Neural crest cell (in vitro differentiated cells): ENCODE measurements at regions not wholly inside any gene's neighbourhood (a gene's known extent, or its start where the extent isn't known, plus 50 kb on each side); places are given as distances from the start of the nearest gene placed in this dataset.
"Not testable (repeated sequence)": the region's sequence is repeated elsewhere in the genome, so short reads cannot be mapped to it uniquely, and the experiment has no call there.

Experiments
- DNase-seq: peaks from one replicate; pipeline ENCODE4 v3.0.0; 2021; ENCODE audit warnings: low read depth, mixed read lengths, low spot score
- H3K27ac Mint-ChIP-seq: one replicate; pipeline ENCODE4 v1.8.0; 2021; ENCODE audit warnings: mild to moderate bottlenecking, mixed read lengths; ENCODE audit not compliant: unreplicated experiment
- H3K27me3 Mint-ChIP-seq: 2 replicates; pipeline ENCODE4 v1.8.0; 2021; ENCODE audit warnings: low read depth, mild to moderate bottlenecking, mixed read lengths
- H3K36me3 Mint-ChIP-seq: 2 replicates; pipeline ENCODE4 v1.8.0; 2021; ENCODE audit warnings: low read depth, mild to moderate bottlenecking, mixed read lengths
- H3K4me1 Mint-ChIP-seq: 2 replicates; pipeline ENCODE4 v1.8.0; 2021; ENCODE audit warnings: mixed read lengths
- H3K4me3 Mint-ChIP-seq: one replicate; pipeline ENCODE4 v1.8.0; 2021; ENCODE audit warnings: mild to moderate bottlenecking, mixed read lengths
- H3K9me3 Mint-ChIP-seq: 2 replicates; pipeline ENCODE4 v1.8.0; 2021; ENCODE audit warnings: mixed read lengths
- TF ChIP-seq, protein P1 (sequence below): fragments of 200-600 bp; sonication (generic); conservative IDR thresholded peaks from 2 replicates; pipeline ENCODE4 v1.5.0; 2021; ENCODE audit warnings: antibody characterized with exemption, mild to moderate bottlenecking

- H3K4me3 Mint-ChIP-seq, DNase-seq, H3K27me3 Mint-ChIP-seq, H3K36me3 Mint-ChIP-seq, H3K4me1 Mint-ChIP-seq, H3K9me3 Mint-ChIP-seq, H3K27ac Mint-ChIP-seq: not testable (repeated sequence)
Observed at GRCh38 chr15:101876031-101876430, 64.0 kb downstream of the OR4F15 start.

DNA sequence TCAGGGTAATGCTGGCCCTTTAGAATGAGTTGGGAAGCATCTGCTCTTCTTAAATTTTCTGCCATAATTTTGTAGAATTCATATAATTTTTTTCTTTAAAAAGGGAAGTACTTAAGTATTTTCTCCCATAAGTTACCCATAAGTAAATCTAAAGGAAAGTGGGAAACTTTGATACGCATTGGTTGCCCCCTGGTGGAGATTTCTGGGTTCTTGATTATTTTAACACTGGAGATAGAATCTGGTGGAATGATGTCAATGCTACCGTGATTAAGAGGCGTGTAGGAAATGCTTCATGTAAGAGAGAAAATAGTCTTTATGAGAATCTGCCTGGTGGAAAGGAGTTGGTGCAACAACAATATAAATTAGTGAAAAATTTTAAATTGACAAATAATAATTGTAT lies 65.6 kb downstream of the OR4F15 start:
- not testable (repeated sequence) for H3K4me3 Mint-ChIP-seq, H3K27ac Mint-ChIP-seq, DNase-seq, H3K4me1 Mint-ChIP-seq, H3K9me3 Mint-ChIP-seq, H3K36me3 Mint-ChIP-seq
- TF ChIP-seq, protein P1, sequence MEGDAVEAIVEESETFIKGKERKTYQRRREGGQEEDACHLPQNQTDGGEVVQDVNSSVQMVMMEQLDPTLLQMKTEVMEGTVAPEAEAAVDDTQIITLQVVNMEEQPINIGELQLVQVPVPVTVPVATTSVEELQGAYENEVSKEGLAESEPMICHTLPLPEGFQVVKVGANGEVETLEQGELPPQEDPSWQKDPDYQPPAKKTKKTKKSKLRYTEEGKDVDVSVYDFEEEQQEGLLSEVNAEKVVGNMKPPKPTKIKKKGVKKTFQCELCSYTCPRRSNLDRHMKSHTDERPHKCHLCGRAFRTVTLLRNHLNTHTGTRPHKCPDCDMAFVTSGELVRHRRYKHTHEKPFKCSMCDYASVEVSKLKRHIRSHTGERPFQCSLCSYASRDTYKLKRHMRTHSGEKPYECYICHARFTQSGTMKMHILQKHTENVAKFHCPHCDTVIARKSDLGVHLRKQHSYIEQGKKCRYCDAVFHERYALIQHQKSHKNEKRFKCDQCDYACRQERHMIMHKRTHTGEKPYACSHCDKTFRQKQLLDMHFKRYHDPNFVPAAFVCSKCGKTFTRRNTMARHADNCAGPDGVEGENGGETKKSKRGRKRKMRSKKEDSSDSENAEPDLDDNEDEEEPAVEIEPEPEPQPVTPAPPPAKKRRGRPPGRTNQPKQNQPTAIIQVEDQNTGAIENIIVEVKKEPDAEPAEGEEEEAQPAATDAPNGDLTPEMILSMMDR: peak; percentile 58
- peaks cover 19% of the 10 kb centered on the region for H3K27me3 Mint-ChIP-seq

DNA sequence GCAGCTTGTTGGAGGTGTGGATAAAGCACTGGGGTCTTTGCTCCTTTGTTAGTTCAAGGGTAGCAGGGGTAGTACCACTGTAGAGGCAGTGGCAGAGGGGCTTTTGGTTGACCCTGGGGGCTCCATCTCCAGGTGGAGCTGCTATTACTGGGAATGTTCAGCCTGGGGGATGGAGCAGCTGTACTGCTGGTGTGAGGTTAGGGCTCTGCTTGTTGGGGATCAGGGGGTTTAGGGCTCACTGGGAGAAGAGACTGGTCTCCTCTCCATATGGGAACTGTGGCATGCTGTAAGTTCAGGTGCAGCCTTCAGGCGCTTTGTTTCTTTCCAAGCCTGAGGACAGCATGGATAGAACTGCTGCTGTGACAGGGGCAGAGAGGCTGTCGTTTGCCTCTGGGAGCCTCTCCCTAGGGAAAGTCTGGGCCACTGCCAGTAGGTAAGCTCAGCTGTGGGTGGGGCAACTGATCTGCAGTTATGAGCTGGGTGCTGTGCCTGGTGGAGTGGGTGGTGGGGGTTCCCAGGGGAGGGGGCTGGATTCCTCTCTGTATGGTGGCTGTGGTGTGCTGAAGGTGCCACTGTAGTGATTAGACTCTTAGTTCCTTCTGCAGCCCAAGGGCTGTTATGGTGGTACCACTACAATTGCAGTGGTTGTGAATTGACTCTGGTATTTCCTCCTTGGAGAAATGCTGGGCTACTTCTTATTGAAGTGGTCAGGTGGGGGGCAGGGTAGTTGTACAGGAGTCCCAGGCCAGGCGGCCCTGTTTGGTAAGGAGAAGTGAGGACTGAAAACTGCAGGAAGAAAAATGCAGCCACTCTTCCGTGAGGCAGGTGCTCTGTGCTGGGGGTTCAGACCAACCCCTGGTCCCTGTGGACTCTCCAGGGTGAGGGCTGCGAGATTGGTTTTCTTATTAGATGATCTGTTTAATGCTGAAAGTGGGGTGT lies 100.6 kb downstream of the OR4F15 start:
- H3K36me3 Mint-ChIP-seq, H3K4me1 Mint-ChIP-seq, H3K27ac Mint-ChIP-seq, H3K9me3 Mint-ChIP-seq, DNase-seq, H3K27me3 Mint-ChIP-seq, H3K4me3 Mint-ChIP-seq: not testable (repeated sequence)

- H3K9me3 Mint-ChIP-seq, DNase-seq, H3K4me1 Mint-ChIP-seq, H3K36me3 Mint-ChIP-seq, H3K4me3 Mint-ChIP-seq, H3K27me3 Mint-ChIP-seq, H3K27ac Mint-ChIP-seq: not testable (repeated sequence)
Observed at GRCh38 chr15:101924554-101924953, 112.6 kb downstream of the OR4F15 start.

DNA sequence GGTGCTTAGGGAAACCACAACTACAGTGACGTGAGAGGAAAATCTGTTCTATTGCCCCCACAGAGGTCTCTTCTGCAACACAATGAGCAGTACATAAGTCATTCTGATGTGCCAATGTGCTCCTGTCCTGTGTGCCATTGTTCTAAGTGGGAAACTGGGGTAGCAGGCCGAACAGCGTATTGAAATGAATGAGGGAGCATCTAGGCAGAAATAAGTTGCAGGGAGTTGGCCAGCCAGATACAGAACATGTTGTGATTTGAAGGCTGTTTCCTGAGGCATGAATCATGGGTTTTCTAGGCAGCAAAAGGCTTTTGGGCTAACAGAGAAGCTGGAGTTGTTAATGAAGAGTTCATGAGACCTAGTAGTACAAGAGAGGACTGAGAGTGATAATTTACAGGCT lies 122.5 kb downstream of the OR4F15 start:
- not testable (repeated sequence) for H3K4me1 Mint-ChIP-seq, H3K27me3 Mint-ChIP-seq, H3K4me3 Mint-ChIP-seq, H3K36me3 Mint-ChIP-seq, H3K9me3 Mint-ChIP-seq, H3K27ac Mint-ChIP-seq, DNase-seq

GRCh38 chr15:101937362-101937761 lies 125.4 kb downstream of the OR4F15 start:
- DNase-seq, H3K27me3 Mint-ChIP-seq, H3K4me3 Mint-ChIP-seq, H3K36me3 Mint-ChIP-seq, H3K9me3 Mint-ChIP-seq, H3K27ac Mint-ChIP-seq, H3K4me1 Mint-ChIP-seq: not testable (repeated sequence)

- H3K36me3 Mint-ChIP-seq, H3K27me3 Mint-ChIP-seq, H3K4me1 Mint-ChIP-seq, H3K9me3 Mint-ChIP-seq, H3K4me3 Mint-ChIP-seq, DNase-seq, H3K27ac Mint-ChIP-seq: not testable (repeated sequence)
Observed at GRCh38 chr15:101938555-101938954, 126.6 kb downstream of the OR4F15 start.

GRCh38 chr15:101945896-101946295 lies 133.9 kb downstream of the OR4F15 start:
- not testable (repeated sequence) for H3K27ac Mint-ChIP-seq, DNase-seq, H3K4me1 Mint-ChIP-seq, H3K4me3 Mint-ChIP-seq, H3K36me3 Mint-ChIP-seq, H3K9me3 Mint-ChIP-seq
- peaks cover 14% of the 10 kb centered on the region for H3K27me3 Mint-ChIP-seq

DNA sequence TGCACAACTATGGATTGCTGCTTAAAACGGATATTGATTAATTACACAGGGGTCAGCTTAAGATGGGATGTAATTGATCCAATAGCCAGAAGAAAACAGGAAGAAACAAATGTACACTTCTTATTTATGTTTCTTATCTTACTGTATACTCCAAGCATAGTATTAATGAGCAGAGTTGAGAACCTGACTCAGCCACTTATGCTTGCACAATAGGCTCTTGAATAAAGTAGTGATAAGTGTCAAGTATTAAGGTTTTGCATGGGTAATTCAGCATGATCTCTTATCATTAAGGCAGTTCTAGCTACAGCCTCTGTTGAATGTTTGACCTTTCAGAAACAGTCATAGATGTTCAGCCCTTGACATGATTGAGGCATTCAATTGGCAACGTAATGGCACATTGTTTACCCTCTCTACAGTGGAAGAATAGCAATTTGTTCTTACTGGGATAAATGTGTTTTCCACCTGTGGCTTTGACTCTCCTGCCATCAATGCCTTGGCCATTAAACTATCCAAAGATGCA lies 136.5 kb downstream of the OR4F15 start:
- not testable (repeated sequence) for H3K4me1 Mint-ChIP-seq, H3K4me3 Mint-ChIP-seq, H3K27ac Mint-ChIP-seq

GRCh38 chr15:101949380-101950065 lies 137.5 kb downstream of the OR4F15 start:
- H3K36me3 Mint-ChIP-seq, DNase-seq, H3K4me1 Mint-ChIP-seq, H3K27ac Mint-ChIP-seq, H3K4me3 Mint-ChIP-seq, H3K9me3 Mint-ChIP-seq: not testable (repeated sequence)
- H3K27me3 Mint-ChIP-seq: peaks cover 16% of the 10 kb centered on the region

More for the DNA sequence above, 136.5 kb downstream of the OR4F15 start:
- DNase-seq, H3K9me3 Mint-ChIP-seq, H3K36me3 Mint-ChIP-seq: not testable (repeated sequence)
- H3K27me3 Mint-ChIP-seq: peaks cover 14% of the 10 kb centered on the region

DNA sequence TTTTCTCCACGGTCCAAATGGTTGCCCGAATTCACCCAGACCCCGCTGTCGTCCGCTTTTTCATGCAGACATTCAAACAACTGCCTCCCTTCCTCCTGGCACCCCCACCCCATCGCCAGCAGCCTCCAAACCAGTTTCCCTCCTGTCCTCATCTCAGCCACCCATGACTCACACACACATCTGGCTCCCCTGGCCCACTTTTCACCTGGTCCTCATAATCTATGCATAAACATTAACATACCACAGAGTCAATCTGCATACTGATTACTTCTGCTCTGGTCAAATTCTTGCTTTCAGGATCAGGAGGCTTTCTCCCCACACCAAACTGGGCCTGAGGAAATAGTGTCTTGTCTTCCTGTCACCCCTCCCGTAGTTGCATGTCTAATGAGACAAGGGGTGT lies 142.0 kb downstream of the OR4F15 start:
- not testable (repeated sequence) for H3K4me1 Mint-ChIP-seq, H3K27me3 Mint-ChIP-seq, H3K9me3 Mint-ChIP-seq, DNase-seq, H3K4me3 Mint-ChIP-seq, H3K27ac Mint-ChIP-seq, H3K36me3 Mint-ChIP-seq

DNA sequence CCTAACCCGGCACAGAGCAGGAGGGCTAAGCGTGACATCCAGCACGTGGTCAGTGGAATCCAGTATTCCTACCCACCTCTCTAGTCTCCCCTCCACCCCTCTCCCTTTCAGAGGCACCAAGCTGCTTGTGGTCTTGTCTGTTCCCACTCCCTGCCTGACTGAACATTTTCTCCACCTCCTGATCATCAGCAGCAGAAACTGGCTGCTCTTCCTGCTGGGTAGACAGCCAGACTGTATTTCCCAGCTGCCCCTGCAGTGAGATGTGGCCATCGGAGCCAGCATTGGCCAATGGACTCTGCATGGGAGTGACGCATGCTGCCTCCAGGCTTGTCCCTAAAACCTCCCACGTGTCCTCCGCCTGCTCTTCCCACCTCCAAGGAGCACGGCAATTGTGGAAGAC lies 143.8 kb downstream of the OR4F15 start:
- not testable (repeated sequence) for H3K4me3 Mint-ChIP-seq, H3K9me3 Mint-ChIP-seq, H3K27ac Mint-ChIP-seq, H3K4me1 Mint-ChIP-seq, H3K27me3 Mint-ChIP-seq, DNase-seq, H3K36me3 Mint-ChIP-seq
